RWPE2 (cell line): ENCODE measurements at regions not wholly inside any gene's neighbourhood (a gene's known extent, or its start where the extent isn't known, plus 50 kb on each side); places are given as distances from the start of the nearest gene placed in this dataset.

Experiments
- ATAC-seq: fragments of 200-7000 bp; cut with Tn5 transposase; 3 replicates; pipeline ENCODE4 v1.9.1; 2021; ENCODE audit warnings: low read depth
- DNase-seq: peaks from one replicate; pipeline ENCODE4 v3.0.0-alpha.2; 2020; ENCODE audit warnings: low spot score
- H3K27ac ChIP-seq: fragments of 450-650 bp; 2 replicates; pipeline ENCODE4 v1.5.1; 2017; ENCODE audit warnings: mild to moderate bottlenecking; ENCODE audit not compliant: poor library complexity, severe bottlenecking
- H3K27me3 ChIP-seq: fragments of 250-450 bp; sonication (Bioruptor Pico); 2 replicates; pipeline ENCODE4 v1.5.1; 2021; ENCODE audit warnings: mild to moderate bottlenecking, moderate library complexity; ENCODE audit not compliant: insufficient read depth, poor library complexity, severe bottlenecking
- H3K36me3 ChIP-seq: fragments of 250-450 bp; sonication (Bioruptor Pico); 2 replicates; pipeline ENCODE4 v1.5.1; 2020; ENCODE audit warnings: low read depth, mild to moderate bottlenecking, moderate library complexity
- H3K4me1 ChIP-seq: fragments of 250-450 bp; sonication (Bioruptor Pico); 2 replicates; pipeline ENCODE4 v1.5.1; 2021; ENCODE audit warnings: mild to moderate bottlenecking, moderate library complexity; ENCODE audit not compliant: insufficient read depth, poor library complexity, severe bottlenecking
- H3K4me3 ChIP-seq: fragments of 250-450 bp; sonication (Bioruptor Pico); 2 replicates; pipeline ENCODE4 v1.5.1; 2021; ENCODE audit warnings: mild to moderate bottlenecking, moderate library complexity; ENCODE audit not compliant: severe bottlenecking
- H3K9me3 ChIP-seq: fragments of 250-450 bp; sonication (Bioruptor Pico); 2 replicates; pipeline ENCODE4 v1.5.1; 2021; ENCODE audit warnings: mild to moderate bottlenecking, moderate library complexity; ENCODE audit not compliant: severe bottlenecking
- CTCF ChIP-seq: fragments of 450-650 bp; IDR thresholded peaks from one replicate; pipeline ENCODE4 v1.5.1; 2017; ENCODE audit warnings: mild to moderate bottlenecking, moderate library complexity; ENCODE audit not compliant: poor library complexity, severe bottlenecking

GRCh38 chr9:120043448-120043847 lies 536.5 kb downstream of the CDK5RAP2 start:
- H3K4me1 ChIP-seq = no peaks in the 10 kb centered on the region
- ATAC-seq = no peak
- no peak for TF ChIP-seq CTCF
- H3K36me3 ChIP-seq = no peaks in the 10 kb centered on the region
- DNase-seq = no peak
- no peak overlapping the region for H3K27ac ChIP-seq
- no peaks in the 10 kb centered on the region for H3K9me3 ChIP-seq
- H3K27me3 ChIP-seq = no peaks in the 10 kb centered on the region
- H3K4me3 ChIP-seq = no peak overlapping the region

- H3K4me1 ChIP-seq = no peaks in the 10 kb centered on the region
- H3K4me3 ChIP-seq = no peak overlapping the region
- ATAC-seq (no peak), DNase-seq (no peak)
- TF ChIP-seq CTCF = no peak
- no peak overlapping the region for H3K27ac ChIP-seq
- no peaks in the 10 kb centered on the region for H3K36me3 ChIP-seq
- no peaks in the 10 kb centered on the region for H3K9me3 ChIP-seq
- no peaks in the 10 kb centered on the region for H3K27me3 ChIP-seq
Measured at GRCh38 chr9:120040896-120041295, 539.1 kb downstream of the CDK5RAP2 start.

- Histone ChIP-seq H3K9me3 (no peaks in the 10 kb centered on the region), H3K27ac (no peak overlapping the region), H3K27me3 (no peaks in the 10 kb centered on the region), H3K4me3 (no peak overlapping the region), H3K4me1 (no peaks in the 10 kb centered on the region), H3K36me3 (no peaks in the 10 kb centered on the region)
- TF ChIP-seq CTCF = no peak
- ATAC-seq (no peak), DNase-seq (no peak)
Measured at GRCh38 chr9:120038342-120038741, 541.6 kb downstream of the CDK5RAP2 start.

GRCh38 chr9:120032639-120033038 lies 547.3 kb downstream of the CDK5RAP2 start:
- no peaks in the 10 kb centered on the region for H3K27me3 ChIP-seq
- DNase-seq = no peak
- peak; percentile 10 for TF ChIP-seq CTCF
- no peak overlapping the region for H3K4me3 ChIP-seq
- no peaks in the 10 kb centered on the region for H3K9me3 ChIP-seq
- no peak overlapping the region for H3K27ac ChIP-seq
- ATAC-seq = no peak
- H3K4me1 ChIP-seq = no peaks in the 10 kb centered on the region
- no peaks in the 10 kb centered on the region for H3K36me3 ChIP-seq

- no peak for ATAC-seq
- H3K27me3 ChIP-seq = no peaks in the 10 kb centered on the region
- no peak for TF ChIP-seq CTCF
- H3K4me3 ChIP-seq = no peak overlapping the region
- no peak overlapping the region for H3K27ac ChIP-seq
- no peaks in the 10 kb centered on the region for H3K4me1 ChIP-seq
- no peak for DNase-seq
- no peaks in the 10 kb centered on the region for H3K9me3 ChIP-seq
- H3K36me3 ChIP-seq = no peaks in the 10 kb centered on the region
Measured at GRCh38 chr9:120030847-120031246, 549.1 kb downstream of the CDK5RAP2 start.
